CD4-positive, alpha-beta T cell treated with Interleukin-4 for 4 hours (primary cell): ENCODE measurements at regions not wholly inside any gene's neighbourhood (a gene's known extent, or its start where the extent isn't known, plus 50 kb on each side); places are given as distances from the start of the nearest gene placed in this dataset.
"Not testable (repeated sequence)": the region's sequence is repeated elsewhere in the genome, so short reads cannot be mapped to it uniquely, and the experiment has no call there.

Experiments
- DNase-seq: peaks from one replicate; pipeline ENCODE4 v3.0.0-alpha.2; 2020

- DNase-seq, result peak; percentile 77
Observed at GRCh38 chr6:26175428-26176181, 88.4 kb downstream of the HFE start.

DNA sequence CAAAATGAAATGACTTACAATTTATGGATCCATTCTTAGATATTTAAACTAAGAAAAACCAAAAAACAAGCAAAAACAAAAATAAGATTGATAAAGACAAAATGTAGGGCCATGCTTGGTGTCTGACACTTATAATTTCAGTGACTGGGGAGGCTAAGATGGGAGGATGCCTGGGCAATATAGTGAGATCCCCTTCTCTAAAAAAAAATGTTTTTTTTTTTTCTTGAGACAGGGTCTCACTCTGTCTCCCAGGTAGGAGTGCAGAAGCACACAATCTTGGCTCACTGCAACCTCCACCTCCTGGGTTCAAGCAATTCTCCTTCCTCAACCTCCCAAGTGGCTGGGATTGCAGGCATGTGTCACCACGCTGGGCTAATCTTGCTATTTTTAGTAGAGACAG lies 92.4 kb downstream of the HFE start:
- DNase-seq, result no peak

DNA sequence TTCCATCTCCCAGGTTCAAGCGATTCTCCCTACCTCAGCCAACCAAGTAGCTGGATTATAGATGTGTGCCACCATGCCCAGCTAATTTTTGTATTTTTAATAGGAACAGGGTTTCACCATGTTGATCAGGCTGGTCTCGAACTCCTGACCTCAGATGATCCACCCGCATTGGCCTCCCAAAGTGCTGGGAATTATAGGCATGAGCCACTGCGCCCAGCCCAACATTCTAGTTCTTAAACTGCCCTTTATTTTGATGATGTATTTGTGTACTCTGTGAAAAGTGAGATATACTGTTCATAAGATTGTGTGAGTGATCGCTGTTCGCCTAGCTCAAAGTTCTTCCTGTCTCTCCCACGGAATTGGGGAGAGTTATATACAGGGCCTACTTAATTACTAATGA lies 93.1 kb downstream of the HFE start:
- DNase-seq, result no peak

- no peak for DNase-seq
Observed at GRCh38 chr6:26183237-26183580, 96.0 kb downstream of the HFE start.

- DNase-seq, result peak; percentile 84
Observed at GRCh38 chr6:26183581-26184366, 96.5 kb downstream of the HFE start.

DNA sequence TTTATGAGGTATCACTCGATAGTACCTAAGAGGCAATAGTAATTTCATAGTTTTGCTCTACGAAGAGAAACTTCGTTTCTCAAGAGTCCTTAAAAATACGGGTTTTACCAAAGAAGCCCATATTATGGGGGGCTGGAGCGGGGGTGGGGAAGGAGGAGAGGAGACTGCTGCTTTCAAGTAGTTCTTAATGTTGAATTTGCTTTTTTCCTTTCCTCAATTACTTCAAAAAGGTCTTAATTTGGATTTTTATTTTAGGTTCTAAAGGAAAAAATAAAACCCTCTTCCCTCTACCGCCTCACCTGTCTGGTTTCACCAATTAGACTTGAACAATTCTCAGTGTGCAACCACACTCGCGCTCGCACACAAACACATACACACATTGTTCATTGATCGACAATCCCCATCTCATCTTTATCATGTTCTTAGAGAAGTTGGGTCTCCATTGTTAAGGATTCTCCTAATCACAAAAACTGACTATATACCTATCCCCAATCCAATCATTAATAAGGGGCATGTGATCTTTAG lies 97.2 kb downstream of the HFE start:
- no peak for DNase-seq

- no peak for DNase-seq
Observed at GRCh38 chr6:26185004-26185403, 97.8 kb downstream of the HFE start.

DNA sequence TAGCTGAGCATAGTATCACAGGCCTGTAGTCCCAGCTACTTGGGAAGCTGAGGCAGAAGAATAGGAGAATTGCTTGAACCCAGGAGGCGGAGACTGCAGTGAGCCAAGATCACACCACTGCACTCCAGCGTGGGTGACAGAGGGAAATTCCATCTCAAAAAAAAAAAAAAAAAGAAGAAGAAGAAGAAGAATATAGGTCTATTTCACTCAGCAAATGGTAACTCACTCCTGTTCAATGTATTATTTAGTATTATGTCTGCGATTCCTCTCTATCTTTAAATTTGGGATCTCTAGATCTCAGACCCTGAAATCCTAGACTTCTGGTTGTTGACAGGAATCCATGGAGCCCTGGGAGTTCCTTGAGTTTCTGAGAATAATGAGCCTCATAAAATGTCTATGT lies 98.6 kb downstream of the HFE start:
- no peak for DNase-seq

GRCh38 chr6:26186652-26187051 lies 99.4 kb downstream of the HFE start:
- DNase-seq, result no peak

DNA sequence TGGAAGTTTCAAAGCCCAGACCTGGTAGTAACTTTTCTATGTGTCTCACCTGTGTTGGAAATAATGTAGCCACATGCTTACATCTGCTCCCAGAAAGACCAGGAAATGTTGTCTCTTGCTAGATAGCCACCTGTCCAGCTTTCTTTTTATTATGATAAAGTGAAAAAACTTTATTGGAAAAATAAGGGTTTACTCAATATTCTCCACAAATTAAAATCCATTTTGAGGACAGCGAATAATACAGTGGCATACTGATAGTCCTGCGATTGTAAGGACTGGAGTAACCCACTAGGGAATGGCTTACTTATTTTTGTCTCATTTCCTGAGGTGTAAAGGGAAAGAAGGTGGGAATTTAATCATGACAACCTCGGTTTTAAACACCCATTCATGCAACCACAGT lies 100.1 kb downstream of the HFE start:
- DNase-seq, result no peak

GRCh38 chr6:26187981-26188635 lies 100.9 kb downstream of the HFE start:
- peak; percentile 55 for DNase-seq

DNA sequence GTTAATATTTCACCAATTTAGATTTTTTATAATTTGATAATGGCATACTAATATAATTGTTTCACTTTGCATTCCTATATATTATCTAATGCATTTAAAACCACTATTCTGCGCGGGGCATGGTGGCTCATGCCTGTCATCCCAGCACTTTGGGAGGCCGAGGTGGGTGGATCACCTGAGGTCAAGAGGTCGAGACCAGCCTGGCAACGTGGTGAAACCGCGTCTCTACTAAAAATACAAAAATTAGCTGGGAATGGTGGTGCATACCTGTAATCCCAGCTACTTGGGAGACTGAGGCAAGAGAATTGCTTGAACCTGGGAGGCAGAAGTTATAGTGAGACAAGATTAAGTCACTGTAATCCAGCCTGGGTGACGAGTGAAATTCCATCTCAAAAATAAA lies 104.3 kb downstream of the HFE start:
- not testable (repeated sequence) for DNase-seq

DNA sequence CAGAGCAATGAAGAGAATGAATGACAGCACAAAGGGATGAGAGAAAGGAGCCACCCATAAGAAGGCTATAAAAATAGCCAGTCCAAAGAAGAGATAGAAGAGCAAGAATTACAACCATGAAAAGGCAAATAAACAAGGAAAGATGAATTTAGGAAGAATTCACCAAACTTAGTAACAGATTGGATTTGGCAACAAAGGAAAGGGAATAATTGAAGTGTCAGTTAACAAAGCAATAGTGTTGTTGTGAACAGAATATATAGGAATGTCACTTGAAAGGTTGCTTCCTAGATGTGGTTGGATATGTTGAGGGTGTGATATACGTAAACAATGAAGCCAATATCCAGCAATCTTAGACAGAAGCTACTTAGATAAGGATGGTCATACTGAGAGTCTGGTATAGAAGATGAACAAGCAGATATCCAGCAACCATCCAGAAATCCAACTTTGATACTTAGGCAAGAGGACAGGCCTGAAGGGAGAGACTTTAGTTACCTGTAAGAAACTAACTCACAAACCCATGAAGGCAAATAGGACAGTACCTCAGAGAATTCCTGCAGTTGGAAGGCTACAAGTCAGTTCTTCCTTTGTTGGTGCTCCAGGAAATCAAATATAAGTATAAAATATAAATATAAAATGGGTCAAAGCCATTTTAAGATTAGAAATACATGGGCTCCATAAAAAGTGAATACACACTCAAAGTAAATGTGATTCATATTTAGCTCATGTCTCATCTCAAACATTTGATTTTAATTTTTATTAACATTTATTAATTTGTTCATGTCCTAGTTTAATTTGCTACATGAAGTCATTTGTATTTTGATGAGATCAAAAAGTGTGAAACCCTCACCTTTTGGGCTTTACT lies 106.5 kb downstream of the HFE start:
- no peak for DNase-seq

DNA sequence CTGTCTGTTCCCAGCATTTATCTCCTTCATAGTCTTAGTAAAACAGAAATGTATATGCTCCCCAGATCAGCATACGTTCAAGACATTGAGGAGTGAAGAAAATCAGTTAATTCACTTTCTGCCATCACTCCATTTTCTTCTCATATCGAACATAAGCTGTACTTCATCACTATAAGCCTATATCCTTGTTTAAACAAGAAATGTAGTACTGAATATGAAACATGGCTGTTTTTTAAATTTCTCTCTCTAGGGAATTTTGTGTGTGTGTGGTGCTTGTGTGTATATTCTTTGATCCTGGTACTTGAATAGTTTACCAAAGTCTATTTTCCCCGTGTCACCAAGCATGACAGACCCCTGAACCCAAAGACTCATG lies 107.1 kb downstream of the HFE start:
- DNase-seq, result no peak

DNA sequence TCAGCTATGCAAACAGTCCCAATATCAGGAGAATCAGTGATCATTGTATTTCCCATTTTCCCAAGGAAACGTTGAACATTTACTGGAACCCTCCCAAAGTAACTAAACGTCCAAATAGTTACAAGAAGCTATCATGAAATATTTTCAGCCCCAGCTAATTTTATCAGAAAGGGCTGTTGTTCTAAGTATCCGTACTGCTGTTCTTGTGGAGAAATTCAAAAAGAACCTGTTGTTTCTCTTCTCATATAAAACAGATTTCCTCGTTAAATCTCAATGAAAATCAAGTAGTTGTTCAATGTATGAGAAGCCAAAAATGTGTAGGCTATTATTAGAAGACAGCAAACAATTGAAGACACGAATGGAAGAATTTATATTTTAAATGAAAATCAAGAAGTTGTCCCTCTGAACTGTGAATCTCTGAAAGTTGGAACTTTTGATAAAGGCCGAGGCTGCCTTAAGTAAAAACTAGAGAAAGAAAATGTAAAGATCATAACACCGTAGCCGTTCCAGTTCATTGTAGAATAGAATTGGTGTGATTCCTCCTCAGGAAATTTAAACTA lies 107.7 kb downstream of the HFE start:
- no peak for DNase-seq

- DNase-seq, result peak; percentile 92
Observed at GRCh38 chr6:26195376-26195923, 108.2 kb downstream of the HFE start.

DNA sequence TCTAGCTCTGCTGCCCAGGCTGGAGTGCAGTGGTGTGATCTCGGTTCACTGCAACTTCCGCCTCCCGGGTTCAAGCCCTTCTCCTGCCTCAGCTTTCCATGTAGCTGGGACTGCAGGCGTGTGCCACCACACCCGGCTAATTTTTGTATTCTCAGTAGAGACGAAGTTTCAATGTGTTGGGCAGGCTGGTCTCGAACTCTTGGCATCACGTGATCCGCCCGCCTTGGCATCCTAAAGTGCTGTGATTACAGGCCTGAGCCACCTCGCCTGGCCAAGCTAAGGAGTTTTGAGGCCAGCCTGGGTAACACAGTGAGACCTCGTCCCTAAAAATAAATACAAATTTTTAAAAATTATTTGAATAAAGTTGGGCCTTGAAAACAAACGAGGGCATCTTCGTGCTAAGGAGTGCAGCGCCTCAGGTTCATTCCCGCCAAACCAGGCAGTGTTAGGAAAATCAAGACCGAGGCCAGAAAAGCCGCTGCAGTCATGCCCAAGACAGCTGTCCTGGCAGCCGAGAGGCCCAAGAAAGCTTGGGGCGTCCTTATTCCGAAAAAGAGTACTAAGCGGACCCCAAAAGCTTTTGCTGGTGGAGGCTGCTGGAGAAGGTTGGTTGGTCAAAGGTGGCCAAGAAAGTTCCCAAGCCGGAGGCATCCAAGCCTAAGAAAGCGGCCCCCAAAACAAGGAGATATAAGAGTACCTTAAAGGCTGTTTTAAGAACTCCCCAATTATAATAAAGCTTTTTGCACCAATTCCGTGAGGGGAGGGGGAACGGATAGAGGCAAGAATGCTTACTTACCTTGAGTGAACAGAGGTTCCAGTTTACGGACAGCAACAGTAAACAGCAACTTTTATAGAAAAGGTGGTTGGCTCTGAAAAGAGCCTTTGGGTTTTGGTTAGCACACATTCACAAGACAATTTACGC lies 109.0 kb downstream of the HFE start:
- no peak for DNase-seq

GRCh38 chr6:26196846-26197635 lies 109.8 kb downstream of the HFE start:
- peak; percentile 94 for DNase-seq

GRCh38 chr6:26197636-26197932 lies 110.4 kb downstream of the HFE start:
- DNase-seq, result peak; percentile 42

DNA sequence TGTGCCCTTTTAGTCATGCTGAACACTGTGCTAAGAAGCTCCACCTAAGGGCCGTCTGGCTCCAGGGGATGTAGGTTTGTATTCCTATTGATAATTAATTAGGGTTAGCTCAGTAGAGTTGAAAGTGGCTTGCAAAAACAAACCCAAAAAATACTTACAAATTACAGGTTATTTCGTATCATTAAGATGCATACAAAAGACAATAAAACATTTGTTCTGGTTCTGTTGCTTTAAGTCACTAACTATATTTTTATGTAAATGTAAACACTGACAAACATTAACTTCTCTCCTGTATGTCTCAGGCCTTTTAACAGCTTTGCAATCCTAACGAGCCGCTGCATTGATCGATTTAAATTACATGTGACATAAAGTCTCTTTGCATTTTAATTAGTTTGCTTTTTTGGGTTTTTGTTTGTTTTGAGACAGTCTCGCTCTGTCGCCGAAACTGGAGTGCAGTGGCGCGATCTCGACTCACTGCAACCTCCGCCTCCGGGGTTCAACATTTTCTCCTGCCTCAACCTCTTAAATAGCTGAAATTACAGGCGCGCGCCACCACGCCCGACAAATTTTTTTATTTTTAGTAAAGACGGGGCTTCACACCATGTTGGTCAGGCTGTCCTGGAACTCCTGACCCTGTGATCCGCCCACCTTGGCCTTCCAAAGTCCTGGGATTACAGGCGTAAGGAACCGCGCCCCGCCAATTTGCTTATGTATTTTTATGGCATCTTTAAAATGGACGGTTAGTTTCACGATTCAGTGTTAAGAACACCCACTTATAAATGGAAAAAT lies 110.9 kb downstream of the HFE start:
- no peak for DNase-seq
